BLaER1 treated with 17β-estradiol and CSF1 and Interleukin-3, amounts not matched to agents 10 nM and 100 nM (cell line): ENCODE measurements at regions not wholly inside any gene's neighbourhood (a gene's known extent, or its start where the extent isn't known, plus 50 kb on each side); places are given as distances from the start of the nearest gene placed in this dataset.
"Not testable (repeated sequence)": the region's sequence is repeated elsewhere in the genome, so short reads cannot be mapped to it uniquely, and the experiment has no call there.

ENCODE experiments used
- H3K27ac ChIP-seq, 11 experiments: shearing (Covaris generic); formaldehyde crosslinking; 2 replicates each; pipeline ENCODE4 v1.8.1; 2022
- H3K27me3 ChIP-seq, 11 experiments: shearing (Covaris generic); formaldehyde crosslinking; 2 replicates each; pipeline ENCODE4 v1.8.1; 2022
- H3K36me3 ChIP-seq, 11 experiments: shearing (Covaris generic); formaldehyde crosslinking; 2 replicates each; pipeline ENCODE4 v1.8.1; 2022
- H3K4me1 ChIP-seq, 10 experiments: shearing (Covaris generic); formaldehyde crosslinking; 2 replicates each; pipeline ENCODE4 v1.8.1; 2022
- H3K4me2 ChIP-seq, 11 experiments: shearing (Covaris generic); formaldehyde crosslinking; 2 replicates each; pipeline ENCODE4 v1.8.1; 2022
- H3K4me3 ChIP-seq, 10 experiments: shearing (Covaris generic); formaldehyde crosslinking; 2 replicates each; pipeline ENCODE4 v1.8.1; 2022
- H3K9ac ChIP-seq, 11 experiments: shearing (Covaris generic); formaldehyde crosslinking; 2 replicates each; pipeline ENCODE4 v1.8.1; 2022
- H3K9me3 ChIP-seq, 11 experiments: shearing (Covaris generic); formaldehyde crosslinking; replicated peaks in 1 of 11; 2 replicates each; pipeline ENCODE4 v1.8.1; 2022
- H4K20me1 ChIP-seq, 11 experiments: shearing (Covaris generic); formaldehyde crosslinking; 2 replicates each; pipeline ENCODE4 v1.8.1; 2022
- Cebpa-rat ChIP-seq, 11 experiments: shearing (Covaris generic); IDR thresholded peaks; 2 replicates each; pipeline ENCODE4 v1.8.1; 2022

DNA sequence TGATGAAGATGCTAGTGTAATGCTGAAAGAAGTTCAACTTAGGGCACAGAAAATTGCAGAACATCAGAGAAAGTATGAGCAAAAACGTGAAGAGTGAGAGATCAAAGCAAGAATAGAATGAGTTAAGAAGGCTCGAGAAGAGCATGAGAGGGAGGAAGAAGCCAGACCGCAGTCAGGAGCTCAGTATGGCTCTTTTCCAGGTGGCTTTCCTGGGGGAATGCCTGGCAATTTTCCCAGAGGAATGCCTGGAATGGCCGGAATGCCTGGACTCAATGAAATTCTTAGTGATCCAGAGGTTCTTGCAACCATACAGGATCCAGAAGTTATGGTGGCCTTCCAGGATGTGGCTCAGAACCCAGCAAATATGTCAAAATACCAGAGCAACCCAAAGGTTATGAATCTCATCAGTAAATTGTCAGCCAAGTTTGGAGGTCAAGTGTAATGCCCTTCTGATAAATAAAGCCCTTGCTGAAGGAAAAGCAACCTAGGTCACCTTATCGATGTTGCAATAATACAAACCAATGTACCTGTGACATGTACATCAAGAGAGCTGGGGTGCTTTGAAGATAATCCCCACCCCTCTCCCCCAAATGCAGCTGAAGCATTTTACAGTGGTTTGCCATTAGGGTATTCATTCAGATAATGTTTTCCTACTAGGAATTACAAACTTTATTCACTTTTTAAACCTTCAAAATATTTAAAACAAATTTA, 277.9 kb downstream of the LPIN1 start:
- not testable (repeated sequence) for H3K9ac ChIP-seq, H3K27me3 ChIP-seq, H3K27ac ChIP-seq, H3K4me1 ChIP-seq, H3K4me2 ChIP-seq, H4K20me1 ChIP-seq, H3K4me3 ChIP-seq
- peak in 1 of 11 experiments; percentile 55; a peak in 1 of 22 replicates for TF ChIP-seq Cebpa-rat (IDR thresholded peaks at IDR 0.05)
- Histone ChIP-seq H3K9me3 (peaks cover 42 to 52% (median 44%) of the 10 kb centered on the region in 11 experiments), H3K36me3 (peaks cover 0 to 15% (median 4%) of the 10 kb centered on the region in 11 experiments; a peak in 4 of 22 replicates)

DNA sequence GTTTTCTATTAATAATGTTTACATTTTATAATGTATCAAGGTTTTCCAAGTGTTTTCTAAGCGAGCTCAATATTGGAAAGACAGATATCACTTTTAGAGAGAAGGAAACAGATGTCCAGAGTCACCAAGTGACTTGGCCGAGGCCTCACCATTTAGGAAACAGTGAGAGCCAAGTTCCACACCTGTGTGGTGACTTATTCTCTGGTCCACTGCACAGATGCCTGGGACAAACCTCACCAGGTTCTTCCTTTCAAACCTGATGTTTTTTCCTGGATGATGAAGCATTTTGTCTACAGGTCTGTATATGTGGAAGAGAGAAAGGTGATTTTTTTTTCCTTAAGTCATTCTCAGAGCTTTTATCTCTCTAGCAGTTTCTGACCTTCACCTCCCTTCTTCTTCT, 280.7 kb downstream of the LPIN1 start:
- Histone ChIP-seq H3K9ac (no peak overlapping the region), H4K20me1 (no peaks in the 10 kb centered on the region), H3K27ac (no peak overlapping the region), H3K4me2 (no peak overlapping the region; a peak in 1 of 22 replicates), H3K9me3 (peaks cover 14 to 29% (median 21%) of the 10 kb centered on the region in 11 experiments), H3K4me1 (peaks cover 0 to 11% (median 7%) of the 10 kb centered on the region in 10 experiments; a peak in 15 of 20 replicates), H3K27me3 (no peaks in the 10 kb centered on the region), H3K4me3 (no peak overlapping the region), H3K36me3 (0 out of 22 replicates have a peak, but pooled peaks cover 0 to 2% (median 0%) of the 10 kb centered on the region in 11 experiments)
- no peak for TF ChIP-seq Cebpa-rat (IDR thresholded peaks at IDR 0.05)

DNA sequence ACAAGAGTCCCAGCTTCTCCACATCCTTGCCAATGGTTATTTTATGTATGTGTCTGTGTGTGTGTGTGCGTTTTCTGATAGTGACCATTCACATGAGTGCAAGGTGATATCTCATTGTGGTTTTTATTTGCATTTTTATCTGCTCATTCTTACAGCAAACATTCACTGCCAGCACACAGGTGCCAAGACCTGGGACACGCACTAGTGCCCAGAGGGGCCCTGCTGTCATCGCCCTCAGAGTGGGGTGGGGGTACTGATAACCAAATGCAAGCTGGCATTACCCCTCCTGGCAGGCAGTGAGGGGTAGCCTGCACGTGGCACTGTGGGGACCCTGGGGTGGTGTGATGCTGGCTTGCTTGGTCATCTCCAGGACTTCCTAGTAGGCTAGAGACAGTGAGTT, 285.4 kb downstream of the LPIN1 start:
- Histone ChIP-seq H3K9ac (peak overlapping the region in 1 of 11 experiments; percentile 66; a peak in 2 of 22 replicates), H4K20me1 (no peaks in the 10 kb centered on the region), H3K4me3 (no peak overlapping the region), H3K27ac (peak overlapping the region in 4 of 11 experiments; percentile 2 to 77 (median 24); a peak in 5 of 22 replicates), H3K36me3 (no peaks in the 10 kb centered on the region), H3K4me1 (peaks cover 5 to 59% (median 54%) of the 10 kb centered on the region in 10 experiments; a peak in 19 of 20 replicates), H3K27me3 (peaks cover 0 to 33% (median 0%) of the 10 kb centered on the region in 11 experiments; a peak in 5 of 22 replicates), H3K9me3 (peaks cover 0 to 13% (median 5%) of the 10 kb centered on the region in 11 experiments; a peak in 12 of 22 replicates), H3K4me2 (peak overlapping the region in 10 of 11 experiments; percentile 34 to 89 (median 67); a peak in 17 of 22 replicates)
- no peak for TF ChIP-seq Cebpa-rat (IDR thresholded peaks at IDR 0.05)

DNA sequence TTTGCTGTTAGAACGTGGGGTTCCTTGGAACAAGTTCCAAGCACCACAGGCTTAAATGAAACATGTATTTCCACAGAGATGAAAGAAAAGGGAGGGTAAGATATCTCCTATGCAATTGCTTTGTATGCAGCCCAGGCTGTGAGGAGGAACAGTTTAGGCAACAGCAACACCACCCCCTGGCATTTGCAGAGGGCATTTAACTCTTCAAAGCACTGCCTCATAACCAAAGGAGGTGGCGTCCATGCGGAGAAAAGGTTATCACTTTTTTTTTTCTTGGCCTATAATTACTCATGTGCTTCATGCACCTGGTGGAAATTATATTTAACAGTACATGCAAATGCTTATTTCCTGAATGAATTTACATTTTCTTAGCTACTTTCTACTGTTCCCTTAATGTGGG, 286.0 kb downstream of the LPIN1 start:
- Histone ChIP-seq H3K9me3 (peaks cover 0 to 16% (median 7%) of the 10 kb centered on the region in 11 experiments; a peak in 15 of 22 replicates), H3K4me2 (peak overlapping the region; percentile 28 to 89 (median 61); a peak in 19 of 22 replicates), H3K9ac (peak overlapping the region in 1 of 11 experiments; percentile 66; a peak in 2 of 22 replicates), H4K20me1 (no peaks in the 10 kb centered on the region), H3K4me1 (peaks cover 5 to 64% (median 59%) of the 10 kb centered on the region in 10 experiments; a peak in 19 of 20 replicates), H3K4me3 (no peak overlapping the region), H3K36me3 (no peaks in the 10 kb centered on the region), H3K27me3 (peaks cover 0 to 33% (median 0%) of the 10 kb centered on the region in 11 experiments; a peak in 5 of 22 replicates), H3K27ac (peak overlapping the region in 4 of 11 experiments; percentile 2 to 77 (median 52); a peak in 5 of 22 replicates)
- no peak for TF ChIP-seq Cebpa-rat (IDR thresholded peaks at IDR 0.05)

DNA sequence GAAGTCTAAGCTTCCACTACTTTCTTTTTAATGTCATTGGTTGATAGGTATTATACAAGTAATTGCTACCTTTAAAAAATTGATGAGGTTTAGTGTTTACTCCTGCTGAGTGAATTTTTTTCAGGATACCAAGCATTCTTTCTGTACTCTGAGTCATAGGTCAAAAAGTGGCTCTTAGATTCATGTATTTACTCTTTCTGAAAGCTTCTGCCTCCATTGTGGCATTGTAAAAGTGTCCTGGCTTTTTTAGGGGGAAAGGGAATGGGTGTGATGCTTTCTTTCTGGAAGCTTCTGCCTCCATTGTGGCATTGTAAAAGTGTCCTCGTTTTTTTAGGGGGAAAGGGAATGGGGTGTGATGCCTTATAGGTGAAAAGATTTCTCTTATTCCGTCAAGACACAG, 286.5 kb downstream of the LPIN1 start:
- peak overlapping the region in 3 of 11 experiments; percentile 39 to 66 (median 40); a peak in 5 of 22 replicates for H3K9ac ChIP-seq
- H3K9me3 ChIP-seq: peaks cover 0 to 21% (median 10%) of the 10 kb centered on the region in 11 experiments; a peak in 15 of 22 replicates
- H3K4me3 ChIP-seq: no peak overlapping the region
- H3K36me3 ChIP-seq: no peaks in the 10 kb centered on the region
- H4K20me1 ChIP-seq: no peaks in the 10 kb centered on the region
- no peak for TF ChIP-seq Cebpa-rat (IDR thresholded peaks at IDR 0.05)
- peaks cover 5 to 67% (median 60%) of the 10 kb centered on the region in 10 experiments; a peak in 19 of 20 replicates for H3K4me1 ChIP-seq
- H3K27ac ChIP-seq: peak overlapping the region in 4 of 11 experiments; percentile 48 to 77 (median 69); a peak in 7 of 22 replicates
- peaks cover 0 to 33% (median 0%) of the 10 kb centered on the region in 11 experiments; a peak in 5 of 22 replicates for H3K27me3 ChIP-seq
- H3K4me2 ChIP-seq: peak overlapping the region; percentile 25 to 89 (median 64); a peak in 20 of 22 replicates

DNA sequence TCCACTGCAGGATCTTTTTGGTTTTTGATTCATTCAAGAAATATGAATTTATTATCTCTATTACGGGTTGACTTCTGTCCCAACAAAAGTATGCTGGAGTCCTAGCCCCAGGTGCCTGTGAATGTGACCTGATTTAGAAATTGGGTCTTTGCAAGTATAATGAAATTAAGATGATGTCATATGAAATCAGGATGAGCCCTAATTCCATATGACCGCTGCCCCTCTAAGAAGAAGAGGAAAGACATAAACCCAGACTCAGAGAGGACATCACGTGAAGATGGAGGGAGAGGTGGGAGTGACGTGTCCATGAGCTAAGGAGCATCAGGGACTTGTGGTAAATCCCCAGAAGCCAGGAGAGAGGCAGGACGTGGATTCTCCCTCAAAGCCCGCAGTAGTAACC, 287.1 kb downstream of the LPIN1 start:
- no peak for TF ChIP-seq Cebpa-rat (IDR thresholded peaks at IDR 0.05)
- no peaks in the 10 kb centered on the region for H4K20me1 ChIP-seq
- peaks cover 5 to 67% (median 60%) of the 10 kb centered on the region in 10 experiments; a peak in 19 of 20 replicates for H3K4me1 ChIP-seq
- H3K27ac ChIP-seq: peak overlapping the region in 5 of 11 experiments; percentile 1 to 77 (median 67); a peak in 9 of 22 replicates
- H3K36me3 ChIP-seq: peaks cover 0 to 3% (median 0%) of the 10 kb centered on the region in 11 experiments; a peak in 1 of 22 replicates
- peak overlapping the region in 2 of 11 experiments; percentile 39 to 66; a peak in 4 of 22 replicates for H3K9ac ChIP-seq
- peak overlapping the region; percentile 3 to 89 (median 64); a peak in 19 of 22 replicates for H3K4me2 ChIP-seq
- H3K27me3 ChIP-seq: peaks cover 0 to 33% (median 0%) of the 10 kb centered on the region in 11 experiments; a peak in 5 of 22 replicates
- H3K9me3 ChIP-seq: peaks cover 4 to 25% (median 14%) of the 10 kb centered on the region in 11 experiments
- H3K4me3 ChIP-seq: no peak overlapping the region

DNA sequence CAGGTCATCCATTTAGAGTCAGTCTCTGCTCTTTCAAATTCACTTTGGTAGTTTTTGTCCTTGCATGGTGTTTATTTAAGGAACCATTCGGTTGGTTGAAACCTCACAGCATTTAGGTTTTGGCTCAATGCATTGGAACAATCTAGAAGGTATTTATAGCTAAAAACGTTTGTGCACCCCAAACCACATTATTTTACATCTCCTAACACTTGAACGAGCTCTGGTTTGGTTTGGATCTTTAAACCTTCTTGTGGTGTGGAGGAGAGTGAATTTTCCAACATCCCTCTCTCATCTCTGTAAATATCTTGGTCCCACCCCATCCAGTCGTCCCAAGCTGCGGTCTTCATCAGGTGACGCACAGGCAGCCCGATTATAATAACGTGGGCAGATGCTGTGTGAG, 287.9 kb downstream of the LPIN1 start:
- Histone ChIP-seq H3K4me1 (peaks cover 5 to 67% (median 60%) of the 10 kb centered on the region in 10 experiments; a peak in 19 of 20 replicates), H3K27ac (peak overlapping the region in 5 of 11 experiments; percentile 1 to 77 (median 67); a peak in 7 of 22 replicates), H3K4me2 (peak overlapping the region in 10 of 11 experiments; percentile 3 to 89 (median 68); a peak in 17 of 22 replicates), H4K20me1 (no peaks in the 10 kb centered on the region), H3K9ac (peak overlapping the region in 2 of 11 experiments; percentile 58 to 66; a peak in 4 of 22 replicates), H3K9me3 (peaks cover 13 to 33% (median 23%) of the 10 kb centered on the region in 11 experiments), H3K4me3 (no peak overlapping the region; a peak in 2 of 20 replicates), H3K36me3 (peaks cover 0 to 8% (median 0%) of the 10 kb centered on the region in 11 experiments; a peak in 3 of 22 replicates), H3K27me3 (peaks cover 0 to 33% (median 0%) of the 10 kb centered on the region in 11 experiments; a peak in 5 of 22 replicates)
- no peak for TF ChIP-seq Cebpa-rat (IDR thresholded peaks at IDR 0.05)

DNA sequence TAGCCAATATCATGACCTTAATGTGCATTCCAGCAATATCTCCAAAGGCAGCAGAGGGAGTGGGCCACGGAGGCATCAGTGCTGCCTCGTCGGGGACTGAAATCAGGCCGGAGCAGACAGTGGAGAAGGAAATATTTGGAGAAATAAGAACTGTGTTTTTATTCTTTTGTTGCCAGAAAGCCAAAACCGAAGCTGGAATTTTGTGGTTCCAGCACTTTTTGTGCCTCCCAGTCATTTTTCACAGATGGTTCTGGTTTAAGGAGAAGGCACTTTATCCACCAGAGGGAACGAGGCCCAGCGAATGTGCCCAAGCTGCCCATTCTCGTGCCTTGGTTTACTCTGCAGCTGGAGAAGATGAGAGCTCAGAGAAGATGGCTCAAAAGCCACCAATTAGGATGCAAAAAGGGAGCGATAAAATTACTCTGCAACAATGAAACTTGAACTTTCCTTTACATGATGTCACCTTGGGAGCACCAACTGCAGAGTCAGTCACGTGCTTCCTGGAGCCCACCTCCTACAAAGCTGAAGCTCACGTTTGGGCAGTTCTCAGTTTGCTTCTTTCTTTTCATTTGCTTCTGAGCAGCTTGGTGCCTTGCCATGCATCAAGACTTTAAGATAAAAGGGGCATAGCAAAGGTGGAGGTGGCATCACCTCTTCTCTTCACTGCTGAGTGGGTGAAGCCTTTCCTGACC, 288.7 kb downstream of the LPIN1 start:
- TF ChIP-seq Cebpa-rat (IDR thresholded peaks at IDR 0.05): no peak
- Histone ChIP-seq H3K27ac (peak overlapping the region in 5 of 11 experiments; percentile 14 to 77 (median 67); a peak in 10 of 22 replicates), H3K36me3 (peaks cover 0 to 10% (median 0%) of the 10 kb centered on the region in 11 experiments; a peak in 4 of 22 replicates), H3K9ac (peak overlapping the region in 4 of 11 experiments; percentile 2 to 66 (median 41); a peak in 5 of 22 replicates), H4K20me1 (no peaks in the 10 kb centered on the region), H3K4me2 (peak overlapping the region; percentile 4 to 89 (median 64); a peak in 21 of 22 replicates), H3K27me3 (peaks cover 0 to 33% (median 0%) of the 10 kb centered on the region in 11 experiments; a peak in 5 of 22 replicates), H3K4me1 (peaks cover 5 to 67% (median 60%) of the 10 kb centered on the region in 10 experiments; a peak in 19 of 20 replicates), H3K9me3 (peaks cover 20 to 41% (median 31%) of the 10 kb centered on the region in 11 experiments), H3K4me3 (no peak overlapping the region)
